GM23248 (cell line): ENCODE measurements at regions not wholly inside any gene's neighbourhood (a gene's known extent, or its start where the extent isn't known, plus 50 kb on each side); places are given as distances from the start of the nearest gene placed in this dataset.

Experiments used
- DNase-seq: peaks from one replicate; pipeline ENCODE4 v3.0.0-alpha.2; 2015
- H2AFZ ChIP-seq: fragments of 200-600 bp; sonication (generic); 2 replicates; pipeline ENCODE4 v1.6.1; 2016; ENCODE audit warnings: antibody characterized with exemption
- H3F3A ChIP-seq: fragments of 200-600 bp; sonication (generic); 2 replicates; pipeline ENCODE4 v1.6.1; 2016; ENCODE audit warnings: mild to moderate bottlenecking, antibody characterized with exemption, mixed run types; ENCODE audit not compliant: insufficient read depth
- H3K27ac ChIP-seq: fragments of 200-600 bp; sonication (generic); 2 replicates; pipeline ENCODE4 v1.5.1; 2016; ENCODE audit warnings: mild to moderate bottlenecking
- H3K27me3 ChIP-seq: fragments of 200-600 bp; sonication (generic); replicated peaks from 2 replicates; pipeline ENCODE4 v1.6.1; 2016; ENCODE audit warnings: mild to moderate bottlenecking; ENCODE audit not compliant: insufficient read depth
- H3K36me3 ChIP-seq: fragments of 200-600 bp; sonication (generic); 2 replicates; pipeline ENCODE4 v1.6.1; 2016; ENCODE audit warnings: low read depth, mild to moderate bottlenecking
- H3K4me1 ChIP-seq: fragments of 200-600 bp; sonication (generic); 2 replicates; pipeline ENCODE4 v1.6.1; 2016; ENCODE audit warnings: mild to moderate bottlenecking; ENCODE audit not compliant: insufficient read depth
- H3K4me2 ChIP-seq: fragments of 200-600 bp; sonication (generic); one replicate; pipeline ENCODE4 v1.6.1; 2016; ENCODE audit warnings: mild to moderate bottlenecking; ENCODE audit not compliant: unreplicated experiment
- H3K4me3 ChIP-seq: fragments of 200-600 bp; sonication (generic); 2 replicates; pipeline ENCODE4 v1.5.1; 2016; ENCODE audit warnings: mild to moderate bottlenecking
- H3K79me2 ChIP-seq: fragments of 200-600 bp; sonication (generic); 2 replicates; pipeline ENCODE4 v1.6.1; 2016; ENCODE audit warnings: mild to moderate bottlenecking; ENCODE audit not compliant: insufficient read depth
- H3K9ac ChIP-seq: fragments of 200-600 bp; sonication (generic); 2 replicates; pipeline ENCODE4 v1.6.1; 2016; ENCODE audit warnings: mild to moderate bottlenecking
- H3K9me2 ChIP-seq: fragments of 200-600 bp; sonication (generic); 2 replicates; pipeline ENCODE4 v1.6.1; 2016; ENCODE audit warnings: mixed run types, mild to moderate bottlenecking, moderate library complexity; ENCODE audit not compliant: insufficient read depth
- H3K9me3 ChIP-seq: fragments of 200-600 bp; sonication (generic); one replicate; pipeline ENCODE4 v1.6.1; 2017; ENCODE audit warnings: low read depth
- H4K20me1 ChIP-seq: fragments of 200-600 bp; sonication (generic); 2 replicates; pipeline ENCODE4 v1.6.0; 2016; ENCODE audit not compliant: insufficient read depth
- EZH2 ChIP-seq: fragments of 200-600 bp; sonication (generic); IDR thresholded peaks from 2 replicates; pipeline ENCODE4 v1.6.1; 2018; ENCODE audit warnings: antibody characterized with exemption, mild to moderate bottlenecking; ENCODE audit not compliant: insufficient read depth, poor library complexity, severe bottlenecking
- EZH2phosphoT487 ChIP-seq: fragments of 200-600 bp; sonication (generic); IDR thresholded peaks from 2 replicates; pipeline ENCODE4 v1.6.1; 2018; ENCODE audit warnings: antibody characterized with exemption, moderate library complexity, mild to moderate bottlenecking, low read depth; ENCODE audit not compliant: insufficient read depth
- WGBS, 2 experiments: methylation state at CpG; one replicate each; pipeline ENCODE4 v1.1.6; 2015 to 2017; ENCODE audit warnings: low lambda C conversion rate in 2 of 2, low coverage in 1 of 2; ENCODE audit errors: missing lambda C conversion rate in 2 of 2; 5-methylcytosine and 5-hydroxymethylcytosine counted together
- in situ Hi-C: fragments of 300-500 bp; cut with MboI; formaldehyde crosslinking; loops from 2 replicates; pipeline ENCODE4 v1.15.0; 2020

DNA sequence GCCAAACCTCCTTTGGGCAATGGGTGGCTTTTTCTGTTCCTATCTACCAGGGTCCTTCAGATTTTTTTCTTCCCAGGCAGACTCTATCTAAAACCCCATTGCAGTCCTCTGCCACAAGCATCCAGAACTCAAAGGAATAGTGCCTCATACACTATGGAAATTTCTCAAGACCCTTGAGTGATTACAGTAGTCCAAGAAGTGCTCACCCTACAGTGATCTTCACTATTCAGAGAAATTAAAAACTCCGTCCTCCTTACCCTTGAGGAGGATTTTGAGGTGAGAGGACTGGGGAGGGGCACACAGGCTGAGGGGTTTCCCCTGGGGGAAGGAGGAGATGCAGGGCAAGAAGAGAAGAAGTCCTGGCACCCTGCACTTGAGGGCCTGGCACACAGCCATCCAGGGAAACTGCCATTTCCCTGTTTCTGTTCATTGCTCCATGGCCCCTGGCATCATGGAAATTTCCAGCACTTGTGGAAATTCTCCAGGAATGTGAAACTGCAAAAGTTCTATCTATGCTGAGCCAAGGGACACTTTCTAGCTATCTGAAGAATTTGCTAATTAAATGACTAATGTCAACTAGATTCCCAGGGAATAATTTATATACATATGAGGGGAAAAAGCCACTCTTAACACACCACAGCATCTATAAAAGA lies 102.5 kb upstream of the ATP1B1 start:
- H2AFZ ChIP-seq: no peak overlapping the region
- H3K4me3 ChIP-seq: no peak overlapping the region
- H3K4me1 ChIP-seq: peaks cover 9% of the 10 kb centered on the region; the same call in 1 of the 2 replicates
- H3K36me3 ChIP-seq: no peaks in the 10 kb centered on the region
- H3K9me3 ChIP-seq: no peaks in the 10 kb centered on the region
- H3K27ac ChIP-seq: no peak overlapping the region
- no peak overlapping the region for H3K9ac ChIP-seq
- no peaks in the 10 kb centered on the region for H3K79me2 ChIP-seq
- no peak overlapping the region for H3K4me2 ChIP-seq
- TF ChIP-seq EZH2: no peak
- no peak for TF ChIP-seq EZH2phosphoT487
- no peaks in the 10 kb centered on the region for H3K9me2 ChIP-seq
- WGBS, 2 experiments: 25 to 50% methylated on average over 1 of the region's 1 CpG
- peak; percentile 31 for DNase-seq
- no peaks in the 10 kb centered on the region for H3F3A ChIP-seq
- H3K27me3 ChIP-seq: peaks cover 11% of the 10 kb centered on the region
- in situ Hi-C loops: no loop called here
- no peaks in the 10 kb centered on the region for H4K20me1 ChIP-seq

DNA sequence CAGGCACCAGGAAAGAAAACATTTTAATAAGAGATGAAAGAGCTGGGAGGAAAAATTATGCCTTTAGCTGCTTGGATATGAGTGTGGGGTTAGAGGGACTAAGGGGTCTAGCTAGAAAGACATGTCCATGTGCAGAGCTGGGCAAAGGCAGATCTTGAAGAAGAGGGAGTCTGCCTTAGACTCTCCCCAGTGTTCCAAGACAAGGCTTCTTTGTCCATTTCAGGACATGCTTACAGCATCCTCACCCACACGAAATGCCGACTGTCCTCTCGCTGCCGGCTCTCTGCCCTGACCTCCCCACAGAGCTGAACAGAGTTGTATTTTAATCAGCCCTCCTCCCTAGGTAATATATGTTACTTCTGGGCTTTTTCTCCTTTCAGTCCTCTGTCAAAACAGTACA lies 100.7 kb upstream of the ATP1B1 start:
- H4K20me1 ChIP-seq: no peaks in the 10 kb centered on the region
- H3K9me2 ChIP-seq: no peaks in the 10 kb centered on the region
- H3K4me1 ChIP-seq: peaks cover 9% of the 10 kb centered on the region; the same call in 1 of the 2 replicates
- no peak overlapping the region for H3K4me3 ChIP-seq
- no peak for TF ChIP-seq EZH2phosphoT487
- TF ChIP-seq EZH2: no peak
- no peaks in the 10 kb centered on the region for H3K79me2 ChIP-seq
- in situ Hi-C loops: no loop called here
- H3K27me3 ChIP-seq: no peaks in the 10 kb centered on the region
- WGBS, 2 experiments: 86 to 90% methylated on average over 4 of the region's 4 CpGs
- no peak overlapping the region for H3K9ac ChIP-seq
- no peaks in the 10 kb centered on the region for H3K9me3 ChIP-seq
- H3F3A ChIP-seq: no peaks in the 10 kb centered on the region
- no peaks in the 10 kb centered on the region for H3K36me3 ChIP-seq
- no peak overlapping the region for H2AFZ ChIP-seq
- DNase-seq: no peak
- H3K27ac ChIP-seq: no peak overlapping the region
- H3K4me2 ChIP-seq: no peak overlapping the region

DNA sequence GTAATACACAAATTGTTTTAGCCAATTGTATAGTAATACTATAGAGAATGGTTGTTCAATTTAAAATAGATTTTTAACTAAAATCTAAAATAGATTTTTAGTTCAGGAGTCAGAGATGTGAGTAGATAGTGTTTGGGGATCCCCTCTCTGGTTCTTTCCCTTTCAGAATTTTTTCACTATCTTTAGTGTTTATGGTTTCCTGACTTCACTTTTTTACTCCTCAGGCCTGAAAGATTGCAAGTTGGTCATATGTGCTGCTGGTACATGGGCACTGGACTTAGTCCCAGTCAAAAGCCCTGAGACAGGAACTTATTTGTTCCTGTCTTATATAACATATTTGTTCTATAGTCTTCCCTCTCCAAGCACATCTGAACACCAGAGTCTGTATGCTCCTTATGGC lies 96.8 kb upstream of the ATP1B1 start:
- Histone ChIP-seq H3K79me2 (no peaks in the 10 kb centered on the region), H3K27ac (no peak overlapping the region), H4K20me1 (no peaks in the 10 kb centered on the region), H3K4me3 (no peak overlapping the region), H3F3A (no peaks in the 10 kb centered on the region), H3K9ac (no peak overlapping the region), H3K9me2 (no peaks in the 10 kb centered on the region), H3K9me3 (no peaks in the 10 kb centered on the region), H3K4me2 (no peak overlapping the region), H3K27me3 (peaks cover 9% of the 10 kb centered on the region; the same call in 1 of the 2 replicates), H3K36me3 (no peaks in the 10 kb centered on the region), H2AFZ (no peak overlapping the region), H3K4me1 (0 out of 2 replicates have a peak, but pooled peaks cover under 1% of the 10 kb centered on the region)
- no peak for DNase-seq
- TF ChIP-seq EZH2: no peak
- no peak for TF ChIP-seq EZH2phosphoT487
- in situ Hi-C loops: no loop called here

DNA sequence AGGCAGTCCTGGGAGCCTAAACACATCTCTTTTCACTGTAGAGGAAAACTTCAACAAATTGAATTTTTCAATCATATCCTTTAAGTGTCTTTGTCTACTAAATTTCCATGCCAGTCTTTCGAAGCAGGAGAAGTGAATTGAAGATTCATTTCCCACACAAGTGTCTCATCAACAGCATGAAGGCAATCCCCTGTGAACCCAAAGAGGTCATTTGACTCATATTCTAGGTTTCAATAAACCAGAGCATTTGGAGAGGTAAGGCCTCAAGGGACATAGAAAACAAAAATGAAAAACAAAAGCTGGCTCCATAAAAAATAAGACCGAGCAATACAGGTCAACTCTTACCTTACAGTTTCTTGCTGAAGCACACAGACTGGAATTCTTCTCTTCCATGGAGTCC lies 94.1 kb upstream of the ATP1B1 start:
- DNase-seq: no peak
- Histone ChIP-seq H3K36me3 (no peaks in the 10 kb centered on the region), H3F3A (no peaks in the 10 kb centered on the region), H3K27me3 (peaks cover 9% of the 10 kb centered on the region), H3K9me3 (no peaks in the 10 kb centered on the region), H3K4me3 (no peak overlapping the region), H3K4me2 (no peak overlapping the region), H3K9ac (no peak overlapping the region), H3K79me2 (no peaks in the 10 kb centered on the region), H4K20me1 (no peaks in the 10 kb centered on the region), H2AFZ (no peak overlapping the region), H3K27ac (no peak overlapping the region), H3K9me2 (no peaks in the 10 kb centered on the region), H3K4me1 (no peaks in the 10 kb centered on the region)
- no peak for TF ChIP-seq EZH2phosphoT487
- TF ChIP-seq EZH2: no peak
- in situ Hi-C loops: no loop called here
- WGBS, 2 experiments: 72 to 74% methylated on average over 2 of the region's 2 CpGs

DNA sequence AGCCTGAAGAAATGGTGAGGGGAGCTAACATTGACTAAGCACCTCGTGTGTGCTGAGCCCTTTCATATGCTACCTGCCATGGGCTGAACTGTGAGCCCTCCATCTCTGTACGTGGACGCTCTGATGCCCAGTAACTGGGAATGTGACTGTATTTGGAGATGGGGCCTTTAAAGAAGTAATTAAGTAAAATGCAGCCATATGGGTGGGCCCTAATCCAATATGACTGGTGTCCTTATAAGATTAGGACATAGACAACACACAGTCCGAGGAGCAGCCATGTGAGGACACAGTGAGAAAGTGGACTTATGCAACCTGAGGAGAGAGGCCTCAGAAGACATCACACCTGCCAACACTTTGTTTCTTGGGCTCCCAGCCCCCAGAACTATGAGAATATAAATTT lies 92.7 kb upstream of the ATP1B1 start:
- H3K9me2 ChIP-seq: no peaks in the 10 kb centered on the region
- H3F3A ChIP-seq: no peaks in the 10 kb centered on the region
- TF ChIP-seq EZH2 (no peak), EZH2phosphoT487 (no peak)
- no peaks in the 10 kb centered on the region for H3K4me1 ChIP-seq
- in situ Hi-C loops: no loop called here
- no peak overlapping the region for H3K9ac ChIP-seq
- no peaks in the 10 kb centered on the region for H3K79me2 ChIP-seq
- DNase-seq: no peak
- H3K27me3 ChIP-seq: peaks cover 9% of the 10 kb centered on the region
- no peak overlapping the region for H3K27ac ChIP-seq
- no peak overlapping the region for H3K4me2 ChIP-seq
- no peaks in the 10 kb centered on the region for H3K36me3 ChIP-seq
- H3K4me3 ChIP-seq: no peak overlapping the region
- H4K20me1 ChIP-seq: no peaks in the 10 kb centered on the region
- WGBS, 2 experiments: 46 to 59% methylated on average over 4 of the region's 4 CpGs
- H2AFZ ChIP-seq: no peak overlapping the region
- H3K9me3 ChIP-seq: no peaks in the 10 kb centered on the region
